G401 (cell line): ENCODE measurements at regions not wholly inside any gene's neighbourhood (a gene's known extent, or its start where the extent isn't known, plus 50 kb on each side); places are given as distances from the start of the nearest gene placed in this dataset.
A peak's percentile ranks its signal among the peaks of the same experiment; 100 is the strongest.

Experiments used
- DNase-seq: peaks from one replicate; pipeline ENCODE4 v3.0.0-alpha.2; 2015; ENCODE audit warnings: low spot score
- in situ Hi-C: cut with HindIII; loops from 2 replicates; pipeline ENCODE4 v1.10.0; 2016; ENCODE audit warnings: low sequenced_read_pairs, mixed read lengths

DNA sequence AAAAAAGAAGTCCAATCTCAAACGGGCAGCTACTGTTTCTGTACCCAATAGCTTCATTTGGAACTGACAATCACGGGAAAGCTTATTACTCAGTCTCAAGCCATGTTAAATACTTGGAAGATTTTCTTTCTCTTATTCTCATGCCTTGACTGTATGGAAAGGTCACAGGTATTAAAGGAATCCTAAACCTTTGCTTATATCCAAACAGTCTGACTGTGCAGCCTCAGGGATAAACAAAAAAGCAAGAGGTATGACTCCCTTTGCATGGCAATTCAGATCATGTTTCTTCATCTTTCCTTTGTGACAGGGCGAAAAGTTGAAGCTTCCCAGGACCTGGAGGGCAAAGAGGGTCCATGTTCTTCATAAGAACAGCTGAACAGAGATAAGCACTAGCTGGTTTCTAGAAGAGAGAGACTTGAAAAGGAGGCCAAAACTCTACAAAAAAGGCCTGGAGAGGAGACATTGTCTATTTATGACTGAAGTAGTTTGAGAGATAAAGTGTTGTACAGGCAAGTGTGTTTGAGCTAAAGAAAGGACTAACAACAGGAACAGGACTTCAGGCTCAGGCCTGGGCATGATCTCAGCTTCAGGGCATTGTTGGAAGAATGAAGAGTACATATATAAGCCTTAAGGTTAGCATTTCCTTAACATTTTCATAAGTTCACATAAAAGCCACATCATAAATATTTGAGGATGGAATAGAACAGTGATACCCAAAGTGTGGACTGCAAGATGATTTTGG, 231.0 kb upstream of the THRB start:
- DNase-seq = no peak
- in situ Hi-C loops = no loop called here

DNA sequence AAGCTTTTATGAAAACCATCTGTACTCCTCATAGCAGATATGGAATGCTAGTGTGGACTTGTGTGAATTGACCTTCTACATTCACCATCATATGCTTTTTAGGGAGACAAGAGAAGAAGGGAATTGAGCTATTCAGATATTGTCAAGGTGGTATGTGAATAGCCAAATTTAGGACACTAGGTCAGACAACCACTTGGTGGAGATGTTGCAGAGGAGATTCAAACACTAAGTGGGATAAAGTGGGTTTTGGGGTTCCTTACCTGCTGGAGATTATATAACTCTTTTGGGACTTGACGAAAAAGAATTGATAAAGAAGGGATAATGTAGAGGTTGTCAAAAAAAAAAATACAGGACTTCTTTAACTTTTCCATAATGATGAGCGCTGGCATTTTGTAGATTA, 231.8 kb upstream of the THRB start:
- DNase-seq = no peak
- in situ Hi-C loops = no loop called here

DNA sequence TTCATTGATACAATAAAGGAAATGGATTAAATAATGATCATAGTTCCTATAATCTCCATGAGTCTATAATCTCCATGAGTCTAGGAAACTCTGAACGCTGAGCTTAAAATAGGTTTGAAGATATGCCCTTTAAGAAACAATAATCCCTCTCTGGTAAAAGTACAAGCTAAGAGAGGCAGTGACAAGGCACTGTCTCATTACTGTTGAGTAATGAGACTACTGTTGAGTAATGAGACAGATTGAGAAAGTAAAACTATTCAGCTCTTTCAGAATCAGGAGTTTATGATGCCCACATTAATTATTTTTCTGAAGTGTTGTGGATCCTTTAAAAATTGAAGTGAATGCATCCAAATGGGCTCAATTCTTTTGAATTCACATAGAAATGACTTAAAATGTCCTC, 235.5 kb upstream of the THRB start:
- in situ Hi-C loops = no loop called here
- no peak for DNase-seq

DNA sequence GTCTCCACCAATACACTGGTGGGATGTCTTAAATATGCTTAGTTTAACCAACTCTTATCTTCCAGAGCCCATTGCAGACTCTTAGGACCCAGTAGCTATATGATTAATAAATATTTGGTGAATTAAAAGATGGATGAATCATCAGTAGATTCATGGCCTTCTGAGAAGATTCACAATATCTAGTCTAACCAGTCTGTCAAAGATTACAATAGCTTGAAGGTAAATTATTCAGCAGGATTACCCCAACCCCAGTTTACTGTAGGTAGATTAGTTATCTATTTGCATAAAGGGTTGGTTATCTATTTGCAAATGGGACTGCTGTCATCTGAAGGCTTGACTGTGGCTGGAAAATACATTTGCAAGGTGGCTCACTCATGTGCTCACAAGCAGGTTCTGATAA, 239.4 kb upstream of the THRB start:
- in situ Hi-C loops = no loop called here
- no peak for DNase-seq

DNA sequence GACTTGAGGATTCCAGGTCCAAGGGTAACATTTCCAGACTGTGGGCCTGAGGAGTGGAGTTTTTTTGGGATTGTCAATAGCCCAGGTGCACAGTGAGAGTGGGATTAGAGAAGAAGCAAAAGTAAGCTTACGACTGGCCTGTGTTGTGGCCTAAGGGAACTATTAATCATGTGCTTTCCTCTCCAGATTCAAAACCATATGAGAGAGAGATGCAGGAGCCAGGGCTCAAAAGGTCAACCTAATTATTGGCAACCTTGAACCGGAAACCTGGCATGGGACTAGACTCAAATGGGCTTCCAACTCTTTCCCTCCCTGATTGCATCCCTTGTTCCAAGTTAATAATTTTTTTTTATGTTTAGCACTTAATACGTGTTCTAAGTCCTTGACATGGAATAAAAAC, 242.1 kb upstream of the THRB start:
- DNase-seq = no peak
- in situ Hi-C loops = no loop called here

DNA sequence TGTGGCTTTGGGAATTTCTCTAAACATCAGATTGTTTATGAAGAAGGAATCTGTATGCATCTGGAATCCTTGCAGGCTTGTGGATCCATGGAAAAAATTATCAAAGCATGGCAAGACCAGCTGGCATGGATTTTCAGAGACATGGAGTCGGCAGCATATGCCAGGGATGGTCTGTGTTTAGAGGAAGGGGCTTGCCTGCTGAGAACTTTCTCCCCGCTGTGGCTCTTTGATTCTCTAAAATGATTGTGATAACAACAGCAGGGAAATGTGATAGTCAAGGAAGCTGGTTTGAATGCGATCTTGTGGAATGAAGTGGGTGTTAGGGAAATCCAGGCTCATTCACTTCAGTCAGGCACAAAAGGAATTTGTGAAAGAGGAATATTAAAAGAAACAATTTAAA, 245.7 kb upstream of the THRB start:
- DNase-seq = no peak
- in situ Hi-C loops = no loop called here

DNA sequence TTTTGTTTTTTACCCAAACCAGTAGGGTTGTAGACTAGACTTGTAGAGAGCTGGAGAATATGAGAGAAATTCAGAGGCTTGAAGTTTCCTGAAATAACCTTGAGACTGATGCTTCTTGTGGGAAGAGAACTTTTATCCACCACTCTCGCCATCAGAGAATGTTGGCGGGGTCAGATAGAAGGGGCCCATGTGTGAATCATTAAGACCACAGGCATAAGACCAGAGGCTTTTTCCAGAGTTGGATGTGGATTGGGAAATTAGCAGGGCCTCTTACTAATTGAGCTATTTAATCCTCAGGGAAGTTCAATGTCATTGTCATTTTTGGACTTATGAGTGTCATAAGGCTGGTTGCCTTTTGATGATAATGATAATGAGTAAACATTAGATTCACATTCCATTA, 246.9 kb upstream of the THRB start:
- no peak for DNase-seq
- in situ Hi-C loops = no loop called here

DNA sequence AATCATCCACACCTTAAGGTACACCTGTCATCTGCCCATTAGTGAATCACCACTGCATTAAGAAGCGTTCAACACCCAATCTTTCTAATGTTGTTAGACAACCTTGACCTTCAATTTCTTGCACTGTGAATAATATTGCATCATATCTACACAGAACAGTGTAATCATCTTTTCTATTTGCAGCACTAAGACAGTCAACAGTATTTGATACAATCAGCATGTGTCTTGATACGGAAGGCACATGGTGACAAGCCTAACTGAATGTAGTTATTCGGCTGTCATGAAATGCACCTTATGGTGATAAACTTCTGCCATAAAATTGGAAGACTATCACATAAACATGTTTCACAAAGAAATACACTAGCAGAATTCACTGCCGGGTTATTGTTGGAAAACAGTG, 253.9 kb upstream of the THRB start:
- in situ Hi-C loops = no loop called here
- DNase-seq = no peak

DNA sequence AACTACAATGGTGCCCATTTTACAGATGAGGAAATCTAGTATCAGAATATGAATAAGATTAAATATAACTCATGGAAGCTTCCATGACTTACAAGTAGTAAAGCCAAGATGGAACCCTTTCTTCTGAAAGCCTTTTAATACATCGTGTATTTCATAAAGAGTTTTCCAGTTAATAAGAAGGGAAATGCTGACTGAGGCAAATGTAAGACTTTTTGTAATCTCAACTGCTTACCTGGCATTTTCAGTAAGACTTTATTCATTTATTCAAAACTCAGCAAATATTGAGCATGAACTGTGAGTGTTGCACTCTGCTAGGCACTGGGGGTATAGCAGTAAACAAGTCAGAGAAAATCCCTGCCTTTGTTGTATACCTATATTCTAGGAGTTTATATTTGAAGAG, 256.4 kb upstream of the THRB start:
- in situ Hi-C loops = no loop called here
- no peak for DNase-seq

DNA sequence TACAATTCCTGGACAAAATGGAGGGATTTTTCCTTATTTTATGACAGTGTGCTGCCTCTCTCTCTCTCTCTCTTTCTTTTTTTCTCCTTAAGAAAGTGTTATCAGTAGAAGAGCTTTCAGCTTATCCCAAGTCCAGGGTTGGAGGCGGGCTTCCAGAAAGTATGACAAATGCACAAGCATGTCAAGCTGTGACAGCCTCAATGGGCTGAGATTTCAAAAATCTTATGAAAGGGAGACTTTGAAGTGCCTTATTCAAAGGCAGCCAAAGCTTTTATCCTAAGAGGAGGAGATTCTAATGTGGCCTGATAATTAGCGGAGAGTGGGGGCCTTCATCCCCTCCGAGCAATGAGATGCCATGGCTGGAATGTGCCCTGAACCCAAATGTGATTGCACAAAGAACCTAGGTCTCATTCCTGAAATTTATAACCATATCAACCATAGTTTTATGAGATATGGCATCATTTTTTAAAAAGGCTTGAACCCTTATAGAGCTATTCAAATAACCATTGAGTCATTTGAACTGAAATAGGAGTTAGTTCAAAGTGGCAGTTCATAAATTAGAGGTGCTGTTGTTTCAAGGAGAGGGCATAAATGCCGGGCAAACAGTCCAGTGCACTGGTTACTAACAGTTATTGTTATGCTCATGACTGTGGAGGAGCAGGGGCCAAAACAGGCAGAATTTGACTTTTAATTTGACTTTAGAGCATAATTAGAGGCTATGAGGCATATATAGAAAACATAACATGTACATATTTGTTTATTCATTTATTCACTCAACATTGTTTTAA, 261.6 kb upstream of the THRB start:
- in situ Hi-C loops = no loop called here
- peak; percentile 4 for DNase-seq

DNA sequence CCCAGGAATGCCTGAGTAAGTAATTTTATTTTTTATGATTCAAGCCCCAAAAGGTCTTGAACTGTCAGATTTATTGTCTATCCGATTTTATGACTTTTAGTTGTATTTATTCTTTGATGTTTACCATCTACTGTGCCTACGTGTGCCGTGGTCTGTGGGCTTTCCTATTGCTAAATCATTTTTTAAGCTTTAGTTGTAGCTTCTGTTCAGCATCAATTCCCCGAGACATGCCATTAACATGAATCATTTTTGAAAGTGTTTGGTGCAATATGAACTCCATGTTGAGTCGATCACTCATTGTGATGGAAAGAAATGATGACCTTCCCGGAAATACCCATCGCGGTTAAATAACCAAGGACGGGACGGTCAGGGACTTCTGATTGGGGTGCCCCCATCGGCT, 268.7 kb upstream of the THRB start:
- in situ Hi-C loops = no loop called here
- DNase-seq = no peak

DNA sequence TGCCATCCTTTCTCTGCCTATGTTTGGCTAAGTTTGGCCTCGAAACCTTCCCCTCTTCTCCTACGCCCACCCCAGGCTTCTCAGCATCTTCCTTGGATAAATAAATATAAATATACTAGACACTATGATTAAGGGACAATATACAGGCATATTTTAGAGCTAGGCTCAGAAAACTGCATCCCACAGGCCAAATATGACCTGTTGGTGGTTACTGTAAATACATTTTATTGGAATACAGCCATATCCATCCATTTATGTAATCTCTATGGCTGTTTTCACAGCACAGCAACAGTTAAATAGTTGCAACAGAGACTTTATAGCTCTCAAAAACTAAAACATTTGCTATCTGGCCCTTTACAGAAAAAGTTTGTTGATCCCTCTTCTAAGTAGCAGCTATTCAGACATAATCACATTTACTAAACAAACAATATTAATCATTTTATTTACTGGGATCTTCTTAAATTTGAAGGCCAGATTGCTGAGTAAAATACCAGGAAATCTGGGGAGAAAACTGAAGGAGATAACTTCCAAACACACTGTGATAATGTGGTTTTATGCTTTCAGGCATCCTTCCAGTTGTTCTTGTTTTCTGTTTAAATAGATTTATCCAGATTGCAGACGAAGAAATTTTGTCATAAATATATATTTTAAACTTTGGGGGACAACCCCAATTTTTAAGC, 269.7 kb upstream of the THRB start:
- in situ Hi-C loops = no loop called here
- DNase-seq = no peak

DNA sequence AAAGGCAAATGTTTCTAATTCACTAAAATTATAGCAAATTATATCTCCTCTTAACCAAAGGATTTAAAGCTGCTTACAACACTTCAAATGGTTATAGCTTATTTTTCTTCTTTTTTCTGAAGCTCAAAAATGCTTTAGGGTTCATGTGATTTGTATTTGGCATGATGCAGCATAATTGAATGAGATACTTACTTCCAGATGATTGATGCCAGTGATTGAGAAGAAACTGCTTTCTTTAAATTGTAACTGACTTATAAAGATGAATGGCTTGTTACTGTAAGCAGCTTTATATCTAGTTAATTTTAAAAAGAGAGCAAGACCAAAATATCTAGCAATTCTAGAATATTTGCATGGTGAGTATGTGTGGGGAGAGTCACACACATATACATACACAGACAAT, 270.7 kb upstream of the THRB start:
- no peak for DNase-seq
- in situ Hi-C loops = no loop called here

DNA sequence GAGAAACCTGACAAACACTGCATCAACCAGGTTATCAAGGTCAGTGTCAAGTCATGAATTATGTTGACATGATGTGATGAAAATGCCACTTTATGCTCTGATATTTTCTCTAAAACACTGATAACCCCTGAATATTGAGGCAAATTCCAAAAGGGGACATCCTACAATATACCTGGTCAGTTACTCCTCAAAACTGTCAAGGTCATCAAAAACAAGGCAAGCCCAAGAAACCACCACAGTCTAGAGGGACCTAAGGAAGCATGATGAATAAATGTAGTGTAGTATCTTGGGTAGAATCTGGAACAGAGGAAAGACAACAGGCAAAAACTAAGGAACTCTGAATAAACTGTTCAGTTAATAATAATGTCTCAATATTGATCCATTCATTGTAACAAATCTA, 275.3 kb upstream of the THRB start:
- DNase-seq = no peak
- in situ Hi-C loops = no loop called here

DNA sequence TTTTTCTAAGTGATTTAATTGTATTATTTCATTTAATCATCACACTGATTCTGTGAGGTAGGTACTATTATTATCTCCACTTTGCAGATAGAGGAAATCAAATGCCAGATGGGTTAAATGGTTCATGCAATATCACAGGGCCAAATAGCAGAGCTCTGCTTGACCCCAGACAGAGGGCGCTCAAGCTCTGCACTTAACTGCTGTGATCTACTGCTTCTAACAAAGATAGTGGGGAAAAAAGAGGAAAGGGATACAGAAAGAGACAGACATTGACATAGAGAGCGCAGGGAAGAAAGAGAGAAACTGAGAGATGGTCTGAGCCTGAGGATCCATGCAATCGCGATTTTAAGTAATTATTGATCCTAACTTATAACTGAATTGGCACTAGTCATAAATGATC, 279.1 kb upstream of the THRB start:
- in situ Hi-C loops = no loop called here
- DNase-seq = peak; percentile 40

DNA sequence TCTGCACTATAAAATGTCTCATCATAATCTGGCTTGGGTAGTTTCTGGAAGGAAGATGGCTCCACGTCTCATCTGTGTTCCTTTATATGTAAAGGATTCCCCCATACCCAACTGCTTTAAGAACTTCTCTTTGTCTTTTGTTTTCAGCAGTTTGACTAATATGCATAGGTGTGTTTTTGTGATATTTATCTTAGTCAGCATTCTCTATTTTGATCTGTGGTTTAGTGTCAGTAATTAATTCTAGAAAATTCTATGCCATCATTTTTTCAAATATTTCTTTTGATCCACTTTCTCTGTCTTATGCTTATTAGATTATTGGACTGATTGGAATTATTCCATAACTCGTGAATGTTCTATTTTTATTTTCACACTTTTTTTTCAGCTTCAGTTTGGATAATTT, 286.3 kb upstream of the THRB start:
- no peak for DNase-seq
- in situ Hi-C loops = no loop called here

DNA sequence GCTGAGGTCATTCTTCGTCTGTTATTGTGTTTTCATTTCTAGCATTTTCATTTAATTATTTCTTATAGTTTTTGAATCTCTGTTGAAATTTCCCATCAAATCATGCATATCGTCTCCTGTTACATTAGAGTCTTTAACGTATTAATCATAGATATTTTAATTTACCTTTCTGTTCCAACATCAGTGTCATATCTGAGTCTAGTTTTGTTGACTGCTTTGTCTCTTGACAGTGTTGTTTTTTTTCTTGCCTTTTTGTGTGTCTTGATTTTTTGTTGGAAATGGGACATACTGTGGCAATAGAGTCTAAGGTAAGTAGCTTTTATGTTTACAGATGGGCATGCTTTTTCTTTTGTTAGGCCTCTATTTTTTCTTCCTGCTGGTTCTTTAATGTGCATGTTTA, 286.8 kb upstream of the THRB start:
- DNase-seq = no peak
- in situ Hi-C loops = no loop called here

DNA sequence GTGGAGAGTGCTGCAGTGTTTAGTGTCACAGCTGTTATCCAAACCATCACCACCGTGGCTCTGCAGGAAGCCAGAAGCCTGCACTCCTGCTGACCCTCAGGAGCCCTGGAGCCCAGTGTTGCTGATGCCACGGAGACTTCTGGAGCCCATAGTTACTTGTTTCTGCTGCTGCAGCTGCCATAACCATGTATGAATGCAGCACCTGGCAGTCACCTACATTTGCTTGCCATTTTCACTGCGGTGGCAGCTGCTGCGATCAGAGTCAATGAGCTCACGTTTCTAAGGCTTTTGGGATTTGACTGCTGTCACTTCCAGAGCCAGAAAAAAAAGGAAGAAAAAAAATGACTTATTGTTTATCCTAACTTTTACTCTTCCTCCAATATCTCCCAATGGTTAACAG, 299.2 kb upstream of the THRB start:
- no peak for DNase-seq
- in situ Hi-C loops = no loop called here

DNA sequence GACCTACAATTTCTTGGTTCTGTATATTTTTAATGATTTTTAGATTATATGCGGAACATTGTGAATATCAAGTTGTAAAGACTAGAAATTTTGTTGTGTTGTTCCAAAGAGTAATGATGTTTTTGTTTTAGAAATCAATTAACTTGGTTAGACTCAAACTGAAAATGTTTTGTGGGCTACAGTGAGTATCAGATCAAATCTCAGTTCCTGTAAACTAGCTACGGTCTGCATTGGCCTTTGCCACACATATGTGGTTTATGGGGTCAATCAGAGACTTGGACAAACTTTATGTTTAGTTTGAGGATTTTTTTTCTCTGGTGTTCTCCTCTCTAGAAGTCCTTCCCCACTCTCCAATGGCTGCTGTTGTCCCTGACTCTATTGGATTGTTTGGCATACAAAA, 308.0 kb upstream of the THRB start:
- in situ Hi-C loops = no loop called here

DNA sequence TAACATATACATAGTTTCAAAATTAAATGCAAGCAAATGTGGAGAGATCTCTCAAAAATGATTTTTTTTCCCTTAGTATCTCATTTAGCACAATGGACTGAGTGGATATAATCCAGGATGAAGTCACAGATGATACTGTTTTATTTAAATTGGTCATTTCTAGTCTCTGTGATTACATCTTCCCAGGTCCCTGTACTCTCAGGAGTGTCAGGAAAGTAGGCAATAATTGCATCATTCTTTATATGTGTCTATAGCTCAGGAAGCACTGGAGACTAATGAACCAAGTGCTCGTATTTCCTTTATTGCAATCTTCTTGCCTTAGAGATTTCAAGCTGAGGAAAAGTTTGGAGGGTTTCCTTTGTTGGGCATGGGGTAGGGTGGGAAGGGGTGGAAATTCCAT, 309.4 kb upstream of the THRB start:
- in situ Hi-C loops = no loop called here
- no peak for DNase-seq

More for the DNA sequence above, 308.0 kb upstream of the THRB start:
- DNase-seq = no peak

DNA sequence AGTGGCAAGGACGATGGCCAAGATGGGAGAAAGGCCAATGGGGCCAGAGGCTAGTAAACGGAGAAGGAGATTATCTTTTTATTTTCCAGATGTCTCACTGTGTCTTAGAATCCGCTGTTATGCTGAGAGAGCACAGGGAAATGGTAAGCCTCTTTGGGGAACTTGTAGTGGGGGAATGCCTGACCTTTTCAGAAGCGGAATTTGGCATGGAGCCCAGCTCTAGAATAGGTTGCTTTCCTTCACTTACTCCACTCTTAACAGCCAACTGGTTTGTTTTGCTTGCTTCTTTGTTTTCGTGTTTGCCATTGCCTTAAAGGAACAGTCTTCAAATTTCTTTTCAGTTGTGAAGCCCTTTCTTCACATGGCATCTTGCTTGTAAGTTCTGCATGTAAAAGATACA, 316.2 kb upstream of the THRB start:
- in situ Hi-C loops = no loop called here
- DNase-seq = no peak
